RWPE2 (cell line): ENCODE measurements at regions not wholly inside any gene's neighbourhood (a gene's known extent, or its start where the extent isn't known, plus 50 kb on each side); places are given as distances from the start of the nearest gene placed in this dataset.

Experiments used
- ATAC-seq: fragments of 200-7000 bp; cut with Tn5 transposase; 3 replicates; pipeline ENCODE4 v1.9.1; 2021; ENCODE audit warnings: low read depth
- DNase-seq: peaks from one replicate; pipeline ENCODE4 v3.0.0-alpha.2; 2020; ENCODE audit warnings: low spot score
- H3K27ac ChIP-seq: fragments of 450-650 bp; 2 replicates; pipeline ENCODE4 v1.5.1; 2017; ENCODE audit warnings: mild to moderate bottlenecking; ENCODE audit not compliant: poor library complexity, severe bottlenecking
- H3K27me3 ChIP-seq: fragments of 250-450 bp; sonication (Bioruptor Pico); 2 replicates; pipeline ENCODE4 v1.5.1; 2021; ENCODE audit warnings: mild to moderate bottlenecking, moderate library complexity; ENCODE audit not compliant: insufficient read depth, poor library complexity, severe bottlenecking
- H3K36me3 ChIP-seq: fragments of 250-450 bp; sonication (Bioruptor Pico); 2 replicates; pipeline ENCODE4 v1.5.1; 2020; ENCODE audit warnings: low read depth, mild to moderate bottlenecking, moderate library complexity
- H3K4me1 ChIP-seq: fragments of 250-450 bp; sonication (Bioruptor Pico); 2 replicates; pipeline ENCODE4 v1.5.1; 2021; ENCODE audit warnings: mild to moderate bottlenecking, moderate library complexity; ENCODE audit not compliant: insufficient read depth, poor library complexity, severe bottlenecking
- H3K4me3 ChIP-seq: fragments of 250-450 bp; sonication (Bioruptor Pico); 2 replicates; pipeline ENCODE4 v1.5.1; 2021; ENCODE audit warnings: mild to moderate bottlenecking, moderate library complexity; ENCODE audit not compliant: severe bottlenecking
- H3K9me3 ChIP-seq: fragments of 250-450 bp; sonication (Bioruptor Pico); 2 replicates; pipeline ENCODE4 v1.5.1; 2021; ENCODE audit warnings: mild to moderate bottlenecking, moderate library complexity; ENCODE audit not compliant: severe bottlenecking
- CTCF ChIP-seq: fragments of 450-650 bp; IDR thresholded peaks from one replicate; pipeline ENCODE4 v1.5.1; 2017; ENCODE audit warnings: mild to moderate bottlenecking, moderate library complexity; ENCODE audit not compliant: poor library complexity, severe bottlenecking

GRCh38 chr1:5525597-5526384, 466.4 kb downstream of the NPHP4 start:
- ATAC-seq (no peak), DNase-seq (no peak)
- Histone ChIP-seq H3K4me1 (no peaks in the 10 kb centered on the region), H3K4me3 (no peak overlapping the region), H3K9me3 (no peaks in the 10 kb centered on the region), H3K36me3 (no peaks in the 10 kb centered on the region), H3K27me3 (no peaks in the 10 kb centered on the region), H3K27ac (no peak overlapping the region)
- no peak for TF ChIP-seq CTCF

GRCh38 chr1:5522531-5523145, 469.6 kb downstream of the NPHP4 start:
- no peak overlapping the region for H3K27ac ChIP-seq
- no peaks in the 10 kb centered on the region for H3K36me3 ChIP-seq
- H3K9me3 ChIP-seq: no peaks in the 10 kb centered on the region
- TF ChIP-seq CTCF: no peak
- no peak for DNase-seq
- no peaks in the 10 kb centered on the region for H3K27me3 ChIP-seq
- no peaks in the 10 kb centered on the region for H3K4me1 ChIP-seq
- ATAC-seq: no peak
- no peak overlapping the region for H3K4me3 ChIP-seq

- no peaks in the 10 kb centered on the region for H3K27me3 ChIP-seq
- no peak for DNase-seq
- no peaks in the 10 kb centered on the region for H3K4me1 ChIP-seq
- no peak for ATAC-seq
- no peak for TF ChIP-seq CTCF
- no peak overlapping the region for H3K27ac ChIP-seq
- no peaks in the 10 kb centered on the region for H3K36me3 ChIP-seq
- no peaks in the 10 kb centered on the region for H3K9me3 ChIP-seq
- H3K4me3 ChIP-seq: no peak overlapping the region
These were observed 472.7 kb downstream of the NPHP4 start for GRCh38 chr1:5519366-5520135.

GRCh38 chr1:5516756-5517155, 475.5 kb downstream of the NPHP4 start:
- TF ChIP-seq CTCF: no peak
- H3K4me1 ChIP-seq: no peaks in the 10 kb centered on the region
- DNase-seq (no peak), ATAC-seq (no peak)
- no peaks in the 10 kb centered on the region for H3K27me3 ChIP-seq
- H3K36me3 ChIP-seq: no peaks in the 10 kb centered on the region
- H3K4me3 ChIP-seq: no peak overlapping the region
- H3K9me3 ChIP-seq: no peaks in the 10 kb centered on the region
- no peak overlapping the region for H3K27ac ChIP-seq
